ENCODE measurements at regions not wholly inside any gene's neighbourhood (a gene's known extent, or its start where the extent isn't known, plus 50 kb on each side); places are given as distances from the start of the nearest gene placed in this dataset.

- DNase-seq (ENCODE audit: low read depth, low spot score), result no peak
- in situ Hi-C loops (cut with HindIII; ENCODE audit: low pct_unique_long_range_greater_than_20kb, low sequenced_read_pairs), result no loop called here
Observed at GRCh38 chr6:25177500-25178028, 101.6 kb upstream of the CARMIL1 start.

- DNase-seq (ENCODE audit: low read depth, low spot score), result no peak
- in situ Hi-C loops (cut with HindIII; ENCODE audit: low pct_unique_long_range_greater_than_20kb, low sequenced_read_pairs), result no loop called here
Observed at GRCh38 chr6:25178336-25179035, 100.7 kb upstream of the CARMIL1 start.

GRCh38 chr6:25179051-25179778, 100.0 kb upstream of the CARMIL1 start:
- in situ Hi-C loops (cut with HindIII; ENCODE audit: low pct_unique_long_range_greater_than_20kb, low sequenced_read_pairs), result no loop called here
- DNase-seq (ENCODE audit: low read depth, low spot score), result no peak

DNA sequence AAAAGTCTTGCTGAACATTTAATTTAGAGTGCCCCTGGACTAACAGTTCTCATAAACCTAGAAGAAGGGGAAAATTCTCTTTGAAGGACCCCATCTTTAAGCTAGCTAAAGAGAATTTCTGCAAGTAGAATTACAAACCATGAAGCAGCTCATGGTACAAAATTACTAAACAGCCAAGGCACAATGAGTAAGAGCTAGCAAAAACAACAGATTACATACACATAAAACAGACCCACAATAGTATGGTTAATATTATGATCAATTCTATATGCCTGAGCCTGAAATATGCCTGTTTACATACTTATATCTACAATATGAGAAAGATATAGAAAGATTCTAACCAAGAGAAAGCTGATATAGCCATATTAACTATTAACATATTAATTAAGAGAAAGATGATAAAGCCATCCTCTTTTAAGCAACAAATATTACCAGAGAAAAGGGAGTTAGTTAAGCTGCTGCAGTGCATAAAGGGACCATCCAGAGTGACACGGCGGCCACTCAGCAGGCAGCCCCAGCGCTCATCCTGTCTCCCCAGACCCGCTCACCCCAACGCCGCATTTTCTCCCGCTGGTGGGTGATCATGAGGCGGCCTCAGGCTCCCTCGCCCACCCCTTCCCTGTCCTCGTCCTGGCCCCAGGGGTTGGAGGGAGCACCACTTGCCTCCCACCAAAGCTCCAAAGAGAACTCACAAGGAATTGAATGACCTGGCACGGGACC, 98.4 kb upstream of the CARMIL1 start:
- DNase-seq (ENCODE audit: low read depth, low spot score), result no peak
- in situ Hi-C loops (cut with HindIII; ENCODE audit: low pct_unique_long_range_greater_than_20kb, low sequenced_read_pairs), result no loop called here

GRCh38 chr6:25181350-25181724, 97.8 kb upstream of the CARMIL1 start:
- in situ Hi-C loops (cut with HindIII; ENCODE audit: low pct_unique_long_range_greater_than_20kb, low sequenced_read_pairs), result no loop called here
- DNase-seq (ENCODE audit: low read depth, low spot score), result no peak

GRCh38 chr6:25181923-25182322, 97.3 kb upstream of the CARMIL1 start:
- in situ Hi-C loops (cut with HindIII; ENCODE audit: low pct_unique_long_range_greater_than_20kb, low sequenced_read_pairs), result no loop called here

GRCh38 chr6:25186919-25187318, 92.3 kb upstream of the CARMIL1 start:
- in situ Hi-C loops (cut with HindIII; ENCODE audit: low pct_unique_long_range_greater_than_20kb, low sequenced_read_pairs), result no loop called here
- DNase-seq (ENCODE audit: low read depth, low spot score), result no peak

More at GRCh38 chr6:25181923-25182322, 97.3 kb upstream of the CARMIL1 start:
- no peak for DNase-seq (ENCODE audit: low read depth, low spot score)

GRCh38 chr6:25188232-25188631, 90.9 kb upstream of the CARMIL1 start:
- in situ Hi-C loops (cut with HindIII; ENCODE audit: low pct_unique_long_range_greater_than_20kb, low sequenced_read_pairs), result no loop called here
- DNase-seq (ENCODE audit: low read depth, low spot score), result no peak

GRCh38 chr6:25192590-25193459, 86.3 kb upstream of the CARMIL1 start:
- in situ Hi-C loops (cut with HindIII; ENCODE audit: low pct_unique_long_range_greater_than_20kb, low sequenced_read_pairs), result no loop called here
- no peak for DNase-seq (ENCODE audit: low read depth, low spot score)

- no peak for DNase-seq (ENCODE audit: low read depth, low spot score)
- in situ Hi-C loops (cut with HindIII; ENCODE audit: low pct_unique_long_range_greater_than_20kb, low sequenced_read_pairs), result no loop called here
Observed at GRCh38 chr6:25193460-25194171, 85.6 kb upstream of the CARMIL1 start.

DNA sequence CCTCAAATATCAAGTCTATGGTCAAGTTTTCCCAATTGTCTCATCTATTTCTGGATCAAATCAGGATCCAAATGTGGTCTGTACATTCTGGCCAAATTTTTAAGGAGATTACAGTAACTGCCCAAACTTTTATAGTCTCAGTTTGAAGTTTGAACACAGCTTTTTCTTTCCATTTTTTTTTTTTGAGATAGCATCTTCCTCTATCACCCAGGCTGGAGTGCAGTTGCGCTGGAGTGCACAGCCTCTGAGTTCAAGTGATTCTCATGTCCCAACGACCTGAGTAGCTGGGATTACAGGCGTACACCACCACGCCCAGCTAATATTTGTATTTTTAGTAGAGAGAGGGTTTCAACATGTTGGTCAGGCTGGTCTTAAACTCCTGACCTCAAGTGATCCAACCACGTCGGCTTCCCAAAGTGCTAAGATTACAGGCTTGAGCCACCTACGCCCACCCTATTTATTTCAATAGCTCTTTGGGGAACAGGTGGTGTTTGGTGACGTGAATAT, 84.9 kb upstream of the CARMIL1 start:
- no peak for DNase-seq (ENCODE audit: low read depth, low spot score)
- in situ Hi-C loops (cut with HindIII; ENCODE audit: low pct_unique_long_range_greater_than_20kb, low sequenced_read_pairs), result no loop called here

GRCh38 chr6:25196464-25196863, 82.7 kb upstream of the CARMIL1 start:
- no peak for DNase-seq (ENCODE audit: low read depth, low spot score)
- in situ Hi-C loops (cut with HindIII; ENCODE audit: low pct_unique_long_range_greater_than_20kb, low sequenced_read_pairs), result no loop called here

DNA sequence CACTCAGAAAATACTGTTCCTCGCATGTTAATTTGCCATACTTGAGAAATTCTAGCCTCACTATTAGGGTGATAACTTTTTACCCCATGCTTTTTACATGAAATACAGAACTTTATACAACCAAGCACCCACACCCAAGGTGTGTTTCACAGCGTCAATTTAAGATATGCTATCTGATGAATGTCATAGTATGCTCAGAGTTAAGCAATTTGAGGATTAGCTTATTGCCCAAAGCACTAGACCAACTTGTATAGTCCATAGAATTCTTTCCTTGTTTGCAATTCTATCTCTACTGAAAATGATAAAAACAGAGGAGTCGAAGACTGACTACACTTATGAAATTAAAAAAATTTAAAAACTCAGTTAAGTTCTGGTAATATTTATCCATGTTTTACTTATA, 82.1 kb upstream of the CARMIL1 start:
- in situ Hi-C loops (cut with HindIII; ENCODE audit: low pct_unique_long_range_greater_than_20kb, low sequenced_read_pairs), result no loop called here
- DNase-seq (ENCODE audit: low read depth, low spot score), result no peak

- in situ Hi-C loops (cut with HindIII; ENCODE audit: low pct_unique_long_range_greater_than_20kb, low sequenced_read_pairs), result no loop called here
- peak; percentile 31 for DNase-seq (ENCODE audit: low read depth, low spot score)
Observed at GRCh38 chr6:25199544-25199943, 79.6 kb upstream of the CARMIL1 start.

DNA sequence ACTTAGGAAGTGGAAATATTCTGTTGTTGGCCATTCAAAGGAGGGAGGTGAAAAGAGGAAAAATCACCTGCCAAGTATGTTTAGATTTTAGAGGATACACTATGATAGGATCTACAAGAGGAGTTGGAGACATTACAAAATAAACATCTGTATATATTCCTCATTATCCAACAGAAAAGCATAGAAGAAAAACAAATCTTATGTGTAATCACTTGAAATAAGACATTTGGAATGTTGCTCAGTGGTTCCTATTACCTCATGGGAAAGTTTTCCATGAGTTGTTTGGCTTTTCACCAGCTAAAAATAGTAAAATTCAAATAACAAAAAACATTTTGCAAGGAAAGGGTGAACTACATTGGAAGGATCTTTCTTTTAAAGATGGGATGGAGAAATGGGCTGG, 76.7 kb upstream of the CARMIL1 start:
- in situ Hi-C loops (cut with HindIII; ENCODE audit: low pct_unique_long_range_greater_than_20kb, low sequenced_read_pairs), result no loop called here
- no peak for DNase-seq (ENCODE audit: low read depth, low spot score)

GRCh38 chr6:25205629-25206028, 73.5 kb upstream of the CARMIL1 start:
- no peak for DNase-seq (ENCODE audit: low read depth, low spot score)
- in situ Hi-C loops (cut with HindIII; ENCODE audit: low pct_unique_long_range_greater_than_20kb, low sequenced_read_pairs), result no loop called here
